Jurkat, Clone E6-1 (cell line): ENCODE measurements at regions not wholly inside any gene's neighbourhood (a gene's known extent, or its start where the extent isn't known, plus 50 kb on each side); places are given as distances from the start of the nearest gene placed in this dataset.
"Not testable (repeated sequence)": the region's sequence is repeated elsewhere in the genome, so short reads cannot be mapped to it uniquely, and the experiment has no call there.

Source experiments
- DNase-seq: peaks from one replicate; pipeline ENCODE4 v3.0.0-alpha.2; 2011; ENCODE audit warnings: low read depth, low spot score
- H3K4me3 ChIP-seq: 2 replicates; pipeline ENCODE4 v1.5.1; 2011; ENCODE audit warnings: mild to moderate bottlenecking, low read length, control low read depth, moderate library complexity

DNA sequence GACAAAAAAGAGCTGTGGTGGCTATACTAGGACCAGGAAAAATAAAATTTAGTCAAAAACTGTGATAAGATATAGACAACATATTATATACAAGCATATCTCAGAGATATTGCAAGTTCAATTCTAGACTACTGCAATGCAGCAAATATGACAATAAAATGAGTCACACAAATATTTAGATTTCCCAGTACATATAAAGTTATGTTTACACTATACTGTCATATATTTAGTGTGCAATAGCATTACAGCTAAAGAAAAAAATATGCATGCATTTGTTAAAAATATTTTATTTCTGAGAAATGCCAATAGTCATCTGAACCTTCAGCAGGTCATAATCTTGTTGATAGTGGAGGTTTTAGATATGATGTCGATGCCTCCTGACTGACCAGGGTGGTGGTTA is 72.1 kb downstream of the AKR1C4 start:
- no peak overlapping the region for H3K4me3 ChIP-seq
- DNase-seq = no peak

DNA sequence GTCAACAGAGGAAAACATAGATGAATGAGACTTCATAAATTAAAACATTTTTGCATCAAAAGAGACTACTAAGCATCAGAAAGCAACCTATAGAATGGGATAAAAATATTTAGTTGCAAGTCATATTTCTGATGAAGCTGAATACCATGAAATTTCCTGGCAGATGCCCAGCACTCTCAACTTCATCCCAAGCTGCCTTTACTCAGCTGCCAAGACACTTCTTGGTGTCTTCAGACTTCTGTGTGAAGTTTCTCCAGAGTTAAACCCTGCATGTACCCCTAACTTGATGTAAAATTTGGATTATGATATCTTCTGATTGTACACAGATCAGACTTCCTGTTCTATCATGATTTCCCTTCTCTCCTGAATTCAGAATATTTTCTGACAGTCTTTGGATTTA is 73.2 kb downstream of the AKR1C4 start:
- no peak for DNase-seq
- no peak overlapping the region for H3K4me3 ChIP-seq

GRCh38 chr10:5271526-5271925 is 74.9 kb downstream of the AKR1C4 start:
- no peak for DNase-seq

GRCh38 chr10:5272065-5272803 is 75.6 kb downstream of the AKR1C4 start:
- no peak overlapping the region for H3K4me3 ChIP-seq
- DNase-seq = no peak

More at GRCh38 chr10:5271526-5271925, 74.9 kb downstream of the AKR1C4 start:
- H3K4me3 ChIP-seq = no peak overlapping the region

DNA sequence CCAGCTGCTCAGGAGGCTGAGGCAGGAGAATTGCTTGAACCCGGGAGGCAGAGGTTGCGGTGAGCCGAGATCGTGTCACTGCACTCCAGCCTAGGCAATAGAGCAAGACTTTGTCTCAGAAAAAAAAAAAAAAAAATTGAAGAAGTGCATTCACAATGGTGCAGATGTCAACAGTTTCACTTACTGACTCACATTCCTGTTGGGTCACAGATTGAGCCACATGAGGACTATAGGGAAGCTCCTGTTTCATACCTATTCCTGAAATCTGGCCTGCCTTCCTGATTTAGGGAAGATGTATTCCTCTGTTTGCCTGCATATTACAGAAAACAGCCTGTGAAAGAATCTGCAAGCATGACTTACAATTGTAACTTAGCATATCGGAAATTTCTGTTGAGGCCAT is 78.2 kb downstream of the AKR1C4 start:
- no peak overlapping the region for H3K4me3 ChIP-seq
- DNase-seq = no peak

DNA sequence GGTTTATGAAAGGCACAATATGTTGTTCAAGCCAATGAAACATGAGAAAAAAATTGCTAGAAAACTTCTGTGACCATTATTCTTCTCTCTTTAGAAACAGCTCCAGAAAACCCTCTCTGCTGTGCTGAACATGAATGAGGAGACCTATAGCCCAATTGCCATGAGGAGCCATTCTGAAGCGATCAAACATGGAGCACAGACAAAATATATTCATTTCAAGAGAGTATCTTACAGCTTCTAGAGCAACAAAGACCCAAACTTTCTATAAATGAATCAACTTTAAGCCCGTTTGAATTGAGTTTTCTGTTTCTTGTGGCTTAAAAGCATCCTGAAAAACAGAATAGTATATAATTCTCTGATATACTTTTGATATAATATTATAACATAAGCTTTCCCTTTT is 83.4 kb upstream of the UCN3 start:
- DNase-seq = no peak
- H3K4me3 ChIP-seq = no peak overlapping the region

DNA sequence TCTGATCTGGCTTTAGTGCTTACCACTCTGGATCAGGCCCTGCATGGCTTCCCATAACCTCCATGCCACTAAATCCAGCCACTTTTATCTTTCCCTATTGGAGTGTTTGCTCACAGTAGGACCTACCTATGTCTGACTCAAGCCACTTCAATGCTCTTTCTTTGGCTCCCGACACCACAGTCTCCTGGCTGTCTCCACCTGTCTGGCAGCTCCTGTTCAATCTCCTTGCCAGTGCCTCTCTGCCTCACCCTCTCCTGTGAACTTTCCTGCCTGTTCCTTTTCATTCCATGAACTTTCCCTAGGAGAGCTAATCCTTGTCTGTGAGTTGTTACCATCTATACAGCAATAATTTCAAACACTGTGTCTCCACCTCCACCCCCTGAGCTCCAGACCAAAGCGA is 82.6 kb upstream of the UCN3 start:
- DNase-seq = no peak
- H3K4me3 ChIP-seq = no peak overlapping the region

GRCh38 chr10:5283305-5284158 is 81.2 kb upstream of the UCN3 start:
- DNase-seq = peak; percentile 58

GRCh38 chr10:5284311-5285057 is 80.3 kb upstream of the UCN3 start:
- peak; percentile 38 for DNase-seq
- no peak overlapping the region for H3K4me3 ChIP-seq

More at GRCh38 chr10:5283305-5284158, 81.2 kb upstream of the UCN3 start:
- no peak overlapping the region for H3K4me3 ChIP-seq

DNA sequence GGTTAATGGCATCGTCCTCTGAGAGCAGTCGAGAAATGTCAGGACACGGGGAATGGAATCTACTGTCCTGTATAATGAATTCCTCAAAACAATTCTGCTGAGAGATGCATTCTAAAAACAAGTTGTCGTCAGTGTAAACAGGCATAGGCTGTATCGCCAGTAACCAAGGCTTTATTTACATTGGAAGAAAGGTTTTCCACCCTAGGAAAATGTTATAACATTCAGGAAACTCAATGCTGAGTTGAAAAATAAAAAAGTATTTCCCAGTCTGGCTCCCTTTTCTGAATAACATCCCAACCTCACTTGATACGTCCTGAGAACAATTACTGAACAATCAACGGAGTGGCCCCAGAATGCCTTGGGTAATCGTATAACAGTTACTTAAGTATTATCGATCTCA is 79.6 kb upstream of the UCN3 start:
- no peak for DNase-seq
- H3K4me3 ChIP-seq = no peak overlapping the region

GRCh38 chr10:5288359-5288758 is 76.4 kb upstream of the UCN3 start:
- H3K4me3 ChIP-seq = no peak overlapping the region
- DNase-seq = no peak

GRCh38 chr10:5289228-5289627 is 75.5 kb upstream of the UCN3 start:
- not testable (repeated sequence) for H3K4me3 ChIP-seq, DNase-seq

DNA sequence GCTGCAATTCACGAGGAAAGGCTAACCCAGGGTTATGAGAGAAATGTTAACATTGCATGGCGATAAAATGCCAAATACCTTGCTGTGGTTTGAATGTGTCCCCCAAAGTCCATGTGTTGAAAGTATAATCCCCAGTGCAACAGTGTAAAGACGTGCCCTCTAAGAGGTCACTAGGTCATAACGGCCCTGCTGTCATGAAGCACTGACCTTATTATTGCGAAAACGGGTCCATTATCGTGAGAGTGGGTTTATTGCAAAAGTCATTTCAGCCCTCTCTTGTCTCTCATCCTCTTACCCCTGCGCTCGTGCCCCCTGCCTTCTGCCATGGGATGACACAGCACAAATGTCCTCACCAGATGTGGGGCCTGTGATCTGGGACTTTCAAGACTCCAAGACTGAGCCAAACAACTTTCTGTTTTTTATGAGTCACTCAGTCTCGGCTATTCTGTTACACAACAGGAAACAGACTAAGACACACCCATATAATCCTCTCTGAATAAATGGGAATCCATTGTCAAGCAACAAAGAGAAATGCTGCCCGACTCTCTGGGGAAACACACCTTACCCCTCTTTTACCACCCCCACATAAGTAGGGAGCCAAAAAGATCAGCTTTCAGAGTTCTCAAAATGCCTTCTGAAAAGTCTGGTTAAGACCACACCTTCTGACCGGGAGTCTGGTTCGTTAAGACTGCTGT is 73.1 kb upstream of the UCN3 start:
- peak; percentile 47 for DNase-seq
- no peak overlapping the region for H3K4me3 ChIP-seq

DNA sequence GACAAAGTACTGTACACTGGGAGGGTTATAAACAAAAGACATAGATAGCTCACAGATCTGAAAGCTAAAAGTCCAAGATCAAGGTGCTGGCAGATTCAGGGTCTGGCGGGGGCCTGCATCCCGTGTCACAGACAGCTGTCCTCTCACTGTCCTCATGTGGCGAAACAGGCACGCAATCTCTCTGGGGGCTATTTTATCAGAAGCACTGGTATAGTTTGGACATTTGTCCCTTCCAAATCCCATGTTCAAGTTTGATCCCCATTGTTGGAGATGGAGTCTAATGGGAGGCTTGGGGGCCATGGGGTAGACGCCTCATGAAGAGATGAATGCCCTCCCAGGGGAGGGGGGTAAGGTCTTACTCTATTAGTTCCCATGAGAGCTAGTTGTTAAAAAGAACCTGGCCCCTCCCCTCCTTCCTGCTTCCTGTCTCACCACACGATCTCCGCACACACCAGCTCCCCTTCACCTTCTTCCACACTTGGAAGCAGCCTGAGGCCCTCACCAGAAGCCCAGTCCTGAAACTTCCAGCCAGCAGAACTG is 72.5 kb upstream of the UCN3 start:
- peak overlapping the region; percentile 28; the same call in 1 of the 2 replicates for H3K4me3 ChIP-seq
- DNase-seq = peak; percentile 68

DNA sequence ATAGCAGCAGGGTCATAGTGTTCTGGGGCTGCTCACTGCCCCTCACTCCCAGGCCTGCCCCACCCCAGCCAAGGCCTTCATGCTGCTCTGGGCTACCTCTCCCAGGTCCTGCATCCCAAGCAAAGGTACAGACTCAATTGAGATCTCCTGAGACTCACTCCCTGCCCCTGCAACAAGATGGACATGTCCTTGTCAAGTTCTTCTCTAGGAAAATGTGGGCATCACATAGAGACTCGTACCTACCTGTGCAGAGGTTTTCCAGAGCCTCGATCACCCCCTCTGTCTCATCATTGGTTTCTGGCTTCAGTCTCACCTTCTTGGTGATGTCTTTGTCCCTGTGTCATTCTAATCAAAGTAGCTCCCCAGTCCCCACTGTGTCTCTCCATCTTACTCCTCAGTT is 71.8 kb upstream of the UCN3 start:
- H3K4me3 ChIP-seq = peak overlapping the region; percentile 40

DNA sequence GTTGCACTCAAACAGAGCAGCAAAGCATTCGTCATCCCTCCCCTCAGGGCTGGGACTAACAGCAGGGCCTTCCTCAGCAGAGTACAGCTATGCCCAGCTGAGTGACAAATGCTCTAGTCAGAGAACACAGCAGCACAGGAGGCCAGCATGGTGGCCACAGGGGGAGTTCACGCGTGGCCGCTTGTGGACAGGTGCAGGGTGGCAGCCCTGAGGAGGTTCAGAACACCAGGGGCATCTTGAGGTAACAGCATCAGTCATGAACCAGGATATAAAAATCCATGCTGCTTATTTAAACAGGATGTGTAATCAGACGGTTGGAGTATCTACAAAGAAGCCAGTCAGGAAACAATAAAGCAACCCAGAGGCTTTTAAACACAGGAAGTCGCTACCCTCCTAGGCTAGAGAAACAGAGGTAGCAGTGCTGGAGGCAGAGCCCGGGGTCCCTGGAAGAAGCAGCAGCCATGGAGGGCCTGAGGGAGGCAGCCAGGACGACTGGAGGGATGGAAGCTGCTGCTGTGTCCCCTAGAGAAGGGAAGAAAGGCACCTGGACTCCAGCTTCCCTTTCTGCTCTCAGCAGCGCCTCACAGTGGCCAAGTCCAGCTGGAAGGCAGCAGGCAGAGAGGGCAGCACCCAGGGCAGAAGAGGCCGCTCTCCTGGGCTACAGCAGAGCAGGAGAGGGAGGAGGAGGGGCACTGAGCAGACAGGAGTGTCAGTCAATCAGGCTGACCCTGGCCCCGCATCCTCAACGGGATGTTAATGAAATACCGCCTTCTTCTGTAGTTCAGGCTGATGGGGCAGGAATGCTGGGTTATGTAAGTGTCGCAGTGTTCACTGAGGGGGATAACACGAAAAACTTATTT is 70.8 kb upstream of the UCN3 start:
- DNase-seq = peak; percentile 80
- H3K4me3 ChIP-seq = peak overlapping the region; percentile 37

More for the DNA sequence above, 71.8 kb upstream of the UCN3 start:
- DNase-seq = not testable (repeated sequence)

DNA sequence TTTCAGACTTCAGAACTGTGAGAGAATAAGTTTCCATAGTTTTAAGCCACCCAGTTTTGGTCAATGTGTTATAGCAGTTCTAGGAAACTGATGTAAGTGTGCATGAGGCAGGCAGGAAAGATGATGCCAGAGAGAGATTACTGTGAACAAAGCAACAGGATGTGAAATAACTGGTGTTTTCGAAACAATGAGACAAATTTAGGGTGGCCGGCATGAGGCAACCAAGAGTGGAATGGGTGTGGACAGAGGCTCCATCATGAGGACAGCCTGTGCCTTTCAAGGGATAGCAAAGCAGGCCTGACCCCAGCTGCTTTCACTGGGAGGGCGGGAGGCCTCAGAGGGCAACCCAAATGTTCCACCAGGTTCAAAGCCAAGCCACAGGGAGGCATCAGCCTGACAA is 67.3 kb upstream of the UCN3 start:
- H3K4me3 ChIP-seq = no peak overlapping the region
- DNase-seq = peak; percentile 37

DNA sequence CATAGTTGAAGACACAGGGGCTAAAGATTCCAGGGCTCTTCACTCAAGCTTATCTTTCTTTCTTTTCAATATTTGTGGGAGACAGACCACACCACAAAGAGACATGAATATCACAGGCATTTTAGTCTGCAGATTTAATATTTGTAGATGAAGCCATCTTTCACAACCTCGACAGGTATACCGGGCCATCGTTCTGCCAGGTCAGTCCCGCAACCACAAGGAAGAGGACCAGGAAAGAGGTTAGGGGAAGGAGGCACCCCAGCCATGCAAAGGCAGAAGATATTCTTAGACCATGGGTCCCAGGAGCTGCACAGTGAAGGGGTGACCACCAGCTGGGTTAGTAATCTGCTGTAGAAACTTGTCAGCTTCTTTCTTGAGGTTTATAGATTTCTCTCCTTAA is 66.8 kb upstream of the UCN3 start:
- DNase-seq = no peak
- no peak overlapping the region for H3K4me3 ChIP-seq
